ENCODE measurements at regions not wholly inside any gene's neighbourhood (a gene's known extent, or its start where the extent isn't known, plus 50 kb on each side); places are given as distances from the start of the nearest gene placed in this dataset.

DNA sequence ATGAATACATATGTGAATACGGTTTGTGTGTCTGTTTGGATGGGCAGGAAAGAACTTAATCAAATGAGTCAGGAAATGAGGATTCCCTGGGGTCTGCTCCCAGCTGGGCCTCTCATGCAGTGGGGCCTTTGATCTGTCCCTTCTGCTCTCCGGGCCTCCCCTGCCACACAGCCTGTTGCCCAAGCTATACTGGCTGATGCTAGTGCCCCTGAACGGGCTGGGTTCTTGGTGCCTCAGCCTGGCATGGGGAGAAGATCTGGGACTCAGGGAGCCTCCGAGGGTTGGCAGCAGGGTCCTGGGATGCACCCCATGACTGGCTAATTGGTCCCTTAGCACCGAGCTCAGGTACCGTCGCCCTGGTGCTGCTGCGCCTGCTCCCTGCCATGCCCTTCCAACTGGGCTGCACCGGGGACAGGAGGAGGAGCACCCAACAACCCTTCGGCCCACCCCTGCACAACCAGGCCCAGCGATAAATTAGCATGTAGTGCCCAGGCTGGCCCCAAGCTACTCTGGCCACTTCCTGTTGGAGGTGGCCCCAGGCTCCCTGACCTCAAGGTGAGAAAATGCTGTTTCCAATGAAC is 59.9 kb upstream of the DUSP5 start:
- Mint-ChIP-seq H3K4me3 (no peak overlapping the region), H3K9me3 (no peaks in the 10 kb centered on the region), H3K27ac (no peak overlapping the region), H3K36me3 (no peaks in the 10 kb centered on the region), H3K4me1 (peaks cover 14 to 16% of the 10 kb centered on the region in 2 donors), H3K27me3 (ENCODE audit: low read depth in 2 of 2) (no peaks in the 10 kb centered on the region)
- Histone ChIP-seq H3K36me3 (ENCODE audit: control insufficient read depth, insufficient read depth, low read length) (no peaks in the 10 kb centered on the region), H3K4me3 (ENCODE audit: low read length) (no peak overlapping the region), H3K9me3 (ENCODE audit: control insufficient read depth, insufficient read depth, low read length) (peaks cover 1% of the 10 kb centered on the region), H3K27ac (ENCODE audit: low read length) (no peak overlapping the region), H3K27me3 (ENCODE audit: control insufficient read depth, insufficient read depth, low read length) (no peaks in the 10 kb centered on the region), H3K4me1 (ENCODE audit: control insufficient read depth, insufficient read depth, low read length) (peaks cover 14% of the 10 kb centered on the region)
- TF ChIP-seq, protein P1, sequence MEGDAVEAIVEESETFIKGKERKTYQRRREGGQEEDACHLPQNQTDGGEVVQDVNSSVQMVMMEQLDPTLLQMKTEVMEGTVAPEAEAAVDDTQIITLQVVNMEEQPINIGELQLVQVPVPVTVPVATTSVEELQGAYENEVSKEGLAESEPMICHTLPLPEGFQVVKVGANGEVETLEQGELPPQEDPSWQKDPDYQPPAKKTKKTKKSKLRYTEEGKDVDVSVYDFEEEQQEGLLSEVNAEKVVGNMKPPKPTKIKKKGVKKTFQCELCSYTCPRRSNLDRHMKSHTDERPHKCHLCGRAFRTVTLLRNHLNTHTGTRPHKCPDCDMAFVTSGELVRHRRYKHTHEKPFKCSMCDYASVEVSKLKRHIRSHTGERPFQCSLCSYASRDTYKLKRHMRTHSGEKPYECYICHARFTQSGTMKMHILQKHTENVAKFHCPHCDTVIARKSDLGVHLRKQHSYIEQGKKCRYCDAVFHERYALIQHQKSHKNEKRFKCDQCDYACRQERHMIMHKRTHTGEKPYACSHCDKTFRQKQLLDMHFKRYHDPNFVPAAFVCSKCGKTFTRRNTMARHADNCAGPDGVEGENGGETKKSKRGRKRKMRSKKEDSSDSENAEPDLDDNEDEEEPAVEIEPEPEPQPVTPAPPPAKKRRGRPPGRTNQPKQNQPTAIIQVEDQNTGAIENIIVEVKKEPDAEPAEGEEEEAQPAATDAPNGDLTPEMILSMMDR (IDR thresholded peaks at IDR 0.05) = no peak
- ATAC-seq = no peak
- 93% methylated on average over 11 of the region's 11 CpGs for WGBS (ENCODE audit: insufficient coverage)
- no peak for DNase-seq
- intact Hi-C loops (cut with micrococcal nuclease) = no loop called here

DNA sequence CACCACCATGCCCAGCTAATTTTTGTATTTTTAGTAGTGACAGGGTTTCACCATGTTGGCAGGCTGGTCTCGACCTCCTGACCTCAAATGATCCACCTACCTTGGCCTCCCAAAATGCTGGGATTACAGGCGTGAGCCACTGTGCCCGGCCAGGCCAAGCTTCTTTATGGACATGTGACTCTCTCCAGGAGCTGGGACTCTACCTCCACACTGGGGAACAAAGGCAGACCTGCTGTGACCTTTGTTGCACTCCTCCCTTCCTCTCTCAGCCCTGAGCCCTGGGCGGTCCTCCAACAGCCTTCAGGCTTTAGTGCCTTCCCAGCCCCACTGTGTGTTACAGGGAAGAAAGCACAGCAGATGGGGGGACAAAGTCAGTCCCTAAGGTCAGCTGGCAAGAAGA is 55.0 kb upstream of the DUSP5 start:
- no peaks in the 10 kb centered on the region for H3K27me3 Mint-ChIP-seq (ENCODE audit: low read depth in 2 of 2)
- H3K27ac Mint-ChIP-seq = peak overlapping the region; percentile 82 to 91
- Histone ChIP-seq H3K9me3 (ENCODE audit: control insufficient read depth, insufficient read depth, low read length) (no peaks in the 10 kb centered on the region), H3K27me3 (ENCODE audit: control insufficient read depth, insufficient read depth, low read length) (no peaks in the 10 kb centered on the region), H3K27ac (ENCODE audit: low read length) (no peak overlapping the region), H3K4me1 (ENCODE audit: control insufficient read depth, insufficient read depth, low read length) (peaks cover 13% of the 10 kb centered on the region), H3K36me3 (ENCODE audit: control insufficient read depth, insufficient read depth, low read length) (no peaks in the 10 kb centered on the region), H3K4me3 (ENCODE audit: low read length) (no peak overlapping the region)
- H3K4me3 Mint-ChIP-seq = peak overlapping the region; percentile 42
- WGBS (ENCODE audit: insufficient coverage) = 98% methylated on average over 4 of the region's 4 CpGs
- intact Hi-C loops (cut with micrococcal nuclease) = loop anchor here (5.0 kb wide), 1 partner anchor 55 kb away; the partner anchor contains the start of gene DUSP5
- no peaks in the 10 kb centered on the region for H3K36me3 Mint-ChIP-seq
- H3K9me3 Mint-ChIP-seq = no peaks in the 10 kb centered on the region
- peaks cover 26 to 32% of the 10 kb centered on the region in 2 donors for H3K4me1 Mint-ChIP-seq
- DNase-seq (peak in 1 of 2 donors; percentile 2), ATAC-seq (no peak)
- TF ChIP-seq, protein P1 (IDR thresholded peaks at IDR 0.05) = no peak

DNA sequence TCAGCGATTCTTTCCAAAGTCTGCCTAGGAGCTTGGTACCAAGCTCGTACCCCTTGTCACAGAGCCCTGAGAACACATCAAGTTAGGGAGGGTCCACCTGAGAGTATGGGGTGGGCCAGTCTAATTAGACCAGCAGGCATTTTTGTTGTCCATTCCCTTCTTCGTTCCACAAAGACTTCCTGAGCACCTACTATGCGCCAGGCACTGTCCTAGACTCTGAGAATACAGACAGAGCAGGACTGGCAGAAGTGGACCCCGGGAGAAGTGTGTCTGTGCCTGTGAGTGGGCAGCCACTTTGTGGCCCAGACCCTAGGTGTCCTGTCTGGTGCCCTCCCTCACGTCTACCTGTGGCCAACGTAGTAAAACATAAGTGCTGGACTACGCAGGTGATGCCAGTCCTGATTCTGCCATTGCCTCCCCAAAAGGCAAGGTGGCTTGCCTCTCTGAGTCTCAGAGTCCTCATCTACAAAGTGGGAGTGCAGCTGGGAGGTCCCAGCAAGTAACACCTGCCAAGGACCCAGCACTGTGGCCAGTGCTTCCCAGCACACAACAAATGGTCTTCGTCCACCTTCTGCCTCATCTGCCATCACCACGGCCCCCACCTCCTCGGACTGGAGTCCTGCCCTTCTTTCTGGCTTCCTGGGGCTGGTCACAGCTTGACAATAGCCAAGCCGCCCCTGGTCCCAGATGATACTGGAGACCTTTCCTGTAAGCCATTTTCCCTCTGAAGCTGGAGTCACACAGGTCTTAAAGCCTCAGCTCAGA is 54.3 kb upstream of the DUSP5 start:
- DNase-seq = no peak
- H3K27ac ChIP-seq (ENCODE audit: low read length) = no peak overlapping the region
- intact Hi-C loops (cut with micrococcal nuclease) = loop anchor here (5.0 kb wide), 1 partner anchor 54 kb away; the partner anchor contains the start of gene DUSP5
- Mint-ChIP-seq H3K4me1 (peaks cover 31 to 37% of the 10 kb centered on the region in 2 donors), H3K9me3 (no peaks in the 10 kb centered on the region), H3K27me3 (ENCODE audit: low read depth in 2 of 2) (no peaks in the 10 kb centered on the region), H3K4me3 (no peak overlapping the region), H3K36me3 (no peaks in the 10 kb centered on the region), H3K27ac (peak overlapping the region; percentile 82 to 91)
- 94% methylated on average over 12 of the region's 12 CpGs for WGBS (ENCODE audit: insufficient coverage)
- no peaks in the 10 kb centered on the region for H3K27me3 ChIP-seq (ENCODE audit: control insufficient read depth, insufficient read depth, low read length)
- no peaks in the 10 kb centered on the region for H3K36me3 ChIP-seq (ENCODE audit: control insufficient read depth, insufficient read depth, low read length)
- H3K4me3 ChIP-seq (ENCODE audit: low read length) = no peak overlapping the region
- peaks cover 13% of the 10 kb centered on the region for H3K4me1 ChIP-seq (ENCODE audit: control insufficient read depth, insufficient read depth, low read length)
- no peak for ATAC-seq
- no peaks in the 10 kb centered on the region for H3K9me3 ChIP-seq (ENCODE audit: control insufficient read depth, insufficient read depth, low read length)
- TF ChIP-seq, protein P1 (IDR thresholded peaks at IDR 0.05) = no peak
